ENCODE measurements at regions not wholly inside any gene's neighbourhood (a gene's known extent, or its start where the extent isn't known, plus 50 kb on each side); places are given as distances from the start of the nearest gene placed in this dataset.

DNA sequence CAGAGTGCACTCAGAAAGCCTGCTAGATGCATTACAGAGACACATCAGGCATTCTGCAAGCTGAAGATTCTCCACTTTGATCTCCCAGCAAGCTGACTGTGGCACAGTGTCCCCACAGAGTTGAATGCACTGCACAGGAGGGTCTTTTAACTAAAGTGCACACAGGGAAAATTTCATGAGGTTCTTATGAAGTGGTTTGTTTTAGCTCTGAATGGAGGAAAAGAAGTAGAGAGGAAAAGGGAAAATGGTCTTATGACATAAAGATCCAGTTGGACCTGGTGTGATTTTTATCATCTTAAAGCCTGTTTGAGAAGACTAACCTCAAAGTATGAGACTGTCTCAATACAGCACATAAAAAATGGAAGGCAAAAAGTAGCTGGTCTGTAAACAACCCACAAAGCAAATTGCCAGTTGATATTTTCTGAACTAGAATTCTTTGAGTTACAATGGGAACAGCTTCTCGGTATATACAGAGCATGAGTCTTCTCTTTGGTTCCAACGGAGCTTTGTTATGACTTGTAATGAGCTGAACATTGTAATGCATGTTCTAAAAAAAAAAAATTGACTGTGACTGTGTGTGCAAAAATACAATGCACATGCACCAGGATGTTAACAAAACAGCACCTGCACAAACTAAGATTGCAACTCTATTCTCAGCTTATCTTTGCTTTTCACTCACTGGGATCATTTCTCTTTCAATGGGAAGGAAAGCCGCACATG is 383.0 kb upstream of the ID4 start:
- no peak for DNase-seq (ENCODE audit: low read depth in 3 of 3)

DNA sequence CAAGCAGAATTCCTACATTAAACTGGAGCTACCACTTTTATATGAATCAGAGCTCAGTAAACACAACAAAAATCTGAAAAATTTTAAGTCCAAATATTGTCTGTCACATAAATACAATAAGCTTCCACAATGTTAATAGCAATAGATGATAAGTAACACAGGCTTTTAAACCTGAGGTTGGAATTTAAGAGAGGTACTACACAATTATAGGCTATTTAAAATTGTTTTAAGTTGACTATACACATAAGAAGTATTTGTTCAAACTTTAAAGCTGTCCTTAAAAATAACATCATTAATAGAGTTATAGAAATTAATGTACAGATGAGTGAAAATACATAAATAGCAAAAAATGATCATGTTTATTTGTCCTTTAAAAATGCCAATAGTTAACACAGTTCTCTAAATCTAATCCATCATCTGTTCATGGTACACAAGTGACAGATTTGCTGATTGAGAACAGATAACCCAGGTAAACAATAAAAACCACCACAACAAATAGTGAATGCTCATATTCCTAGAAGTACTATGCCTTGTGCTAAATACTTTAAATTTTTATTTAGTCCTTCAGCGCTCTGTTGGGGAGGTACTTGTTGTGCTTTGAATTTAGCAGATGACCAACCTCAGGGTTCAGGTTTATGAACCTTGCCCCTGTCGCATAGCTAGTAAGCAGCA is 382.3 kb upstream of the ID4 start:
- no peak for DNase-seq (ENCODE audit: low read depth in 3 of 3)

DNA sequence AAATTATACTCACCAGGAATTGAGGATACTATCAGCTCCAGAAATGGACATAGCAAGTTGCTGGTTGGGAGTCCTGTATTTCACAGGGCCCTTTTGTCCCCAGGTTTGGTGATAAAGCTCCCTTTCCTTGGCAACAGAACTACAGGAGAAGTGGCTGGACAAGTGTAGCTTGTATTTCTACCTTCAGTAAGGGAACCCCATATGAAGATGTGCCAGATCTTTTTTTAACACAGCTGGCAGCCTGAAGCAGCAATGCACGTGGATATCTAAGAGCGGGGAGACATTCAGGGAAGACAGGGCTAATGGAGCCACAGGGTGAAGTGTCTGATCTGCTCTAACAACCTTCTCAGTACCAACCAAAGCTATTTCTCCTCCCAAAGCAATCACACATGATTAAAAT is 373.9 kb upstream of the ID4 start:
- DNase-seq (ENCODE audit: low read depth in 3 of 3), result no peak

DNA sequence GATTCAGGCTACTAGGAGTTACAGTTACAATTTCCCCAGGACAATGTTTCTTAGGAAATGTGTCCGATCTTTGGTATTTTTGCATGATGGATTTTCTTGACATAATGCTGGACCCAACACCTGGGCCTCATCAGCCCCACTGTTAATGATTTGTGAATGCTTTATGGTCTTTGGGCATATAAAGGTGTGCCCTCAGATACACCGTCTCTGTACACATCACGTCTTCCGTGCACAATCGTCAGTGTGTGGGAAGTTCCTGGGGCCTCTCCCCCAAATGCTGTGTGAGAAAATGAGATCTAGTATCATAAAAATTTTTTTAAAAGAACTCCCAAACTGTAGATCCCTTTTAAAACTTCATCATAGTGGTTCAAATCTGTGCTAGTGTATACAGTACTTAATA is 373.2 kb upstream of the ID4 start:
- DNase-seq (ENCODE audit: low read depth in 3 of 3), result no peak

DNA sequence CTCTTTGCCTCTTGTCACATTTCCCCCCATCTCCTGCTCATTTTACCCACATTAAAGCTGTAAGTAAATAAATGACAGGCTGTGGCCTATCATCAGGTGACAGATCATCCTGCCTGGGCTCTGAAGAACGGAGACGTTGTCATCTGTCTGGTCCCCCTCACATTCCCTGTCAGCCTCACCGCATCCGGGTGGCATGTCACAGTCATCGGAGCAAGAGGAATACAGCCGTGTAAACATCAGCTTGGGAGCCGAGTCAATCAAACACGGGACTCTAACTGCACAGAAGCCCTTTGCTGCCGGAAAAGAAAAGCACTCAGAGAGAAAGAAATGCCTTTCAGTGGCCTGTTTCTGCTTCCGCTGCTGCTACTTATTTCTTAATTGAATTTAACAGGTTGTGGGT is 371.9 kb upstream of the ID4 start:
- DNase-seq (ENCODE audit: low read depth in 3 of 3), result no peak

DNA sequence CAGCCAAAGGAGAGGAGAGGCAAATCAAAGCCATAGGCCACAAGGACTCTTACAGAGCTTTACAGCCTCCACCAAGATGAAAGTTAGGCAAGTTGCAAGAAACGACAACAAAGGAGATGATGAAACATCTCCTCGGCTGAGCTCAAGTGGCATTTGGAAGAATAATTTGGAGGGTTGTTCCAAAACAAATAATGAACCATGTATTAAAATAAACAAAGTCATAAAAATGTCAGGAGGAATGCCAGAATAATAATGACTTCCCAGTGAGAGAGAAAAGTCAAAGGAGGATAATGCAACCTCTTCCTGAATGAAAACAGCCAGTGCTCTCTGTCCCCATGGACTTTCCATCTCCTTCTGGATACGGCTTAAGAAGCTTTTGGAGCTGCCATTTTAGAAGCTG is 371.4 kb upstream of the ID4 start:
- DNase-seq (ENCODE audit: low read depth in 3 of 3), result no peak

DNA sequence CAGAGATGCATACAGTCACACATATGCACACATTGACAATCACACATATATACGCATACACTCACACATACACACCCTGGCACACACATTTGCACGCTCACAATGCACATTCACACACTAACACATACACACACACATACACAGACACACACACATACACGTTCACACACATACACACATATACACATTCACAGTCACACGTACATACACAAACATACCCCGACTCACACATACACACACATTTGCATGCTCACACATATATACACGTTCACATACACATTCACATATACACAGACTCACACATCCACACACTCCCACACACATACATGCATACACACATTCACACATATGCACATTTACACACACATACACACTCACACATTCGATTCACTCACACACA is 366.8 kb upstream of the ID4 start:
- no peak for DNase-seq (ENCODE audit: low read depth in 3 of 3)

DNA sequence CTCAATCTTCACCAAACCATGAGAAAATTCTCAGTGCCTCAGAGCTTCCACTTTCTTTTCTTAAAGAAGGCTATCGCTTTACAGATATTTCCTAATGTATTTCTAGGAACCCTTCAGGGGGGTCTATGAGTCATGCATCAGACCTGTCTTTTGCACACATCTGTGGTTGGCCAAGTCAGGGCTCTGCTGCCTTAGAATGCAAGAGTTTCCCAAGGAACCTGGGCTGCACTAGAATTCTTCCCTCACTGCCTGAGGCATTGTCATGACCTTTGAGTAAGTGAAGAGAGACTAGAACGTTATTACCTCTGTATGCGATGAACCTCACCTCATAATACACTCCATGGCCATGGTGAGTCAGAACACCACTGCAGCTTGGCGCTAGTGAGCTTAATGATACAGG is 365.0 kb upstream of the ID4 start:
- no peak for DNase-seq (ENCODE audit: low read depth in 3 of 3)

DNA sequence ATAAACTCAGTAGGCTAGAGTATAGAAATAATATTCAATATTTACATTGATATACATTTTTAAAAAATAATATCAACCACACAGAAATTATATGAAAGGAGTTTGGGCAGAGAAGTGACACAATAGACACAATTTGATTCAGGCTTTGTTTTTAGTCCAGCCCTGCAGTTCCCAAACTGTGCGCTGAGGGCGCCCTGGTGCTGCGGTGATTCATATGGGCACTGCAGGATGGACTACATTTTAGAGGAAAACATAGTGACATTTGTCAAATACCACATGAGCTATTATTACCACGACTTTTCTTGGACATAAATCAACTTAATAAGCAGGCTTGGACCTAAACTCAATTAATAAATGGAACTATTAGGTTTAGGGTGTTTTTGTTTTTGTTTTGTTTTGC is 364.3 kb upstream of the ID4 start:
- DNase-seq (ENCODE audit: low read depth in 3 of 3), result no peak

DNA sequence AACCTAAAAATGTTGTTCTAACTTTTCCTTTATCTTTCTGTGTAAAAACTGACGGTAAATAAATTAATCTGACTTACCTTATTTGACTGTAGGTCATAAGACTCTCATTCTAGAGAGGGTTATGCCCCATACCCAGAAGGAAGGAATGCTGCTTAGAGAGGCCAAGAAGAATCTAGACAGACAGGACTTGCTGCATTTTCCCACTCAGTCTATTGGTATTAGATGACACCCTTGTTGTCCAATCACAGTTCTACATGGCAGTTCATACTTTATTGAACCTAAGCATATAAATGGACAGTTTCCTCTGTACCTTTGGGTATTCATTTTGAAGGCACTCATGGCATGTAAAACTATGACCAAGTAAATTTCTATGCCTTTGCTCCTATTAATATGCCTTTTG is 359.6 kb upstream of the ID4 start:
- DNase-seq (ENCODE audit: low read depth in 3 of 3), result no peak

DNA sequence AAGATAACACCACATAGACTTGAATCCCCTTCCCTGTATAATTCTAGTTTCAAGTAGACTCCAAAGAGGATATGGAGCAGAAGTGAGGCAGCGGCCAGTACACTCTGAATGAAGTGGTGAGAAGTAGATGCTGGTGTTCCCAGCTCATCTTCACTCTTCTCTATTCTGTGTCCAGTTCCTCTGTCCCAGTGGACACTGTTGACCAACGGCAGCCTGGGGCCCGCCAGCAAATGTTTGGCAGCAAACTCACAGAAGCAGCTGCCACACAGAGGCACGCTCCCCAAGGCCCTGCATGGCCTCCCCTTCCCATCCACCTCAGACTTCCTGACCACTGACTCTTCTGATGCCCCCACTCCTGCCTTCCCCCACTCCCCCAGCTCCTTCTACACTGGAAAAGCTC is 358.9 kb upstream of the ID4 start:
- no peak for DNase-seq (ENCODE audit: low read depth in 3 of 3)

DNA sequence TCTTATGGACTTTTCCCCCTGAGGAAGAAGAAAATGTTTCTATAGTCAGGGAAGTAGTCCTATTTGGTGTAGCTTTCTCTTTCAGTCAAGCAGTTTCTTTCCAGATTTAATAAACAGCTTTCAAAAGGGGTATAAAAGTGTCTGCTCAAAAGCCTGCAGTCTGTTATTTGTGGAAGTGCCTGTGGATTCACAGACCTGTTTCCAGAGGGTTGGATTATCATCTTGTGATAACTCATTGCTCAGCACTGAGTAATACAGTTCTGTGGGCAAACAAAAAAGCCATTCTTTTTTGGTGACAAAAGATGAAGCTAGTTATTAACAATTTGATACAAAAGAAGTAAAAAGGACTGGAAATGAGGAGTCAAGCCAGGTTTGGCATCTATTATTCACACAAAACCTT is 358.2 kb upstream of the ID4 start:
- DNase-seq (ENCODE audit: low read depth in 3 of 3), result no peak

DNA sequence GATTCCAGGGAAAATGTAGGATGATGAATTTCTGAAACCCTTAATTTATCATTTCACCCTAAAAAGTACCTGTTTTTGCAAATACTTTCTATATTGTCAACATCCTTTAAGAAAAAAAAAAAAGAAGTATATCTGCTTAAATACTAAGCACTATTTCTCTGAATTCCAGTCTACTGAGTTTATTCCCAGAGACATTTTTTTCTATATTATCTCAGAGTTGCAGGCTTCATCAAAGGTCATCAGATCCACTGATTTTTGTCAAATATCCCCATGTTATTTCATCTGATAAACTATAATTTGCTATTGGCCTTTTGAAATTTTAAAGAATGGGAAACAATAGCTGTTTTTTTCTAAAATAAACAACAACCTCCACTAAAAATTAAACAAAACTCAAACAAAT is 357.6 kb upstream of the ID4 start:
- no peak for DNase-seq (ENCODE audit: low read depth in 3 of 3)

DNA sequence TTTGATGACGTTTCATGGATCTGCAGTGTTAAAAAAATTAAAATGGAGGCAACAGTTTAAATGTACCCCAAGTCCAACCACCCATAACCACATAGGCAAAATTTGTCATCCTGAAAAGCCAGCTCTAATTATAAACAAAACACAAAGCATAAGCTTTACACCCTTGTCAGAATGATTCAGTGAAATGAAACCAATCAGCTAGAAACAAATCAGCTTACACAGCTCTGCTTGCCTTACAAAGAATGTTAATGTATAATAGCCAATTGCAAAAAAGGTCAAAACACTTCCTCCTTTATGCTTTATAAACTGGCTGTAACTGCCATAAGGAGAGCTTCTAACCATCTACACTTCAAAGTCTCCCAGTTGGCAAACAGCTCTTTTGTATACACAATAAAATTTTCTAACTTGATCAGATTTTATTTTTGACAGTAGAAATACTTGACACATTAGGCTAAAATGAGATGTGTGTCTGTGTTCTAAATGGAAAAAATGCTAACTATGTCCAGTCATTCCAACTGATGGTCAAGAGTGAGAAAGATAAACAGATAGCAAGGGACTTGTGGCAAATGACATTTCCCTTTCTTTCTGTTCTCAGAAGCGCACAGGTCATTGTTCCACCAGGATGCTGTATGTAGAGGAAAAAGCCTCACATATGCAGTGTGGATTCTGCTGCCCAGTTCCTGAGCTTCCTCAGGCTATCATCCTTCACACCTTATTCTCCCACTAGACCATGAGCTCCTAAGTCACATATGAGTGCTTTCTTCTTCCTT is 344.3 kb upstream of the ID4 start:
- DNase-seq (ENCODE audit: low read depth in 3 of 3), result no peak

DNA sequence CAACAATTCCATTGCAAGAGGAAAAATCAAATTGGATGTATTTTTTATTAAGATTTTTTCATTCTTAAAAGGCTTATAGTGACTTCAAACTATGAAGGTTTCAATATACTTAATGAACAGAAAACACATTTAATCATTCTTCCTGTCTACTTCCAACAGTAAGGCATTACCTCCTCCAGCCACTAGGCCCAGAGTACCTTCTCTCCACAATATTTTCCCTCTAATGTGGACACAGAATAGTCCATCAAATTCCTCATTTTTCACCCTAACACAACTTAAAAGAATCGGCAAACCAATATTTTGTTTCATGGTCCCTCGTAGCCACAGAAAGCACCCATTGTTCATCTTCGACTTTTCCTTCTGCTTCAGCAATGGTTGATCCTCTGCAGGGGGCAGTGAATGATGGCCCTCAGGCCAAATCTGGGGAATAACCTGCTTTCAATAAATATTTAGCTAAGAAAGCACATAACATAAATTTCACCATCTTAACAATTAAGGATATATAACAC is 335.4 kb upstream of the ID4 start:
- DNase-seq (ENCODE audit: low read depth in 3 of 3), result no peak

DNA sequence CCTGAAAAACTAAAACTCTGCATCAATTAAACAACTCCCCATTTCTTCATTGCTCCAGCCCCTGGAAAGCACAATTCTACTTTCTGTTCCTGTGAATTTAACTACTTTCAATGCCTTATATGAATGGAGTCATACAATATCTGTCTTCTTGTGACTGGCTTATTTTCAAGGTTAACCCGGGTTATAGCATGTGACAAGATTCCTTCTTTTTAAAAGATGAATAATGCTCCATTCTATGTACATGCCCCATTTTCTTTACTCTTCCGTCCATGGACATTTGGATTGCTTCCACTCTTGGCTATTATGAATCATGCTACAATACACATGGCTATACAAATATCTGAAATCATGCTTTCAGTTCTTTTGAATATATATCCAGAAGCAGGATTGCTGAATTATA is 334.9 kb upstream of the ID4 start:
- no peak for DNase-seq (ENCODE audit: low read depth in 3 of 3)

DNA sequence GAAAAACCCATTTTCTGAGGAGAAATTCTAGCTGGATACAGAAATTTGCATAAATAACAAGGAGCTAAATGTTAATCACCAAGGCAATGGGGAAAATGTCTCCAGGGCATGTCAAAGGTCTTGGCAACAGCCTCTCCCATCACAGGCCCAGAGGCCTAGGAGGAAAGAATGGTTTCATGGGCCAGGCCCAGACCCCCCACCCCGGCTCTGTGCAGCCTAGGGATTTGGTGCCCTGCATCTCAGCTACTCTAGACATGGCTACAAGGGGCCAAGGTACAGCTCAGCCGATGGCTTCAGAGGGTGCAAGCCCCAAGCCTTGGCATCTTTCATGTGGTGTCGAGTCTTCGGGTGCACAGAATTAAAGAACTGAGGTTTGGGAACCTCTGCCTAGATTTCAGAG is 321.2 kb upstream of the ID4 start:
- no peak for DNase-seq (ENCODE audit: low read depth in 3 of 3)

DNA sequence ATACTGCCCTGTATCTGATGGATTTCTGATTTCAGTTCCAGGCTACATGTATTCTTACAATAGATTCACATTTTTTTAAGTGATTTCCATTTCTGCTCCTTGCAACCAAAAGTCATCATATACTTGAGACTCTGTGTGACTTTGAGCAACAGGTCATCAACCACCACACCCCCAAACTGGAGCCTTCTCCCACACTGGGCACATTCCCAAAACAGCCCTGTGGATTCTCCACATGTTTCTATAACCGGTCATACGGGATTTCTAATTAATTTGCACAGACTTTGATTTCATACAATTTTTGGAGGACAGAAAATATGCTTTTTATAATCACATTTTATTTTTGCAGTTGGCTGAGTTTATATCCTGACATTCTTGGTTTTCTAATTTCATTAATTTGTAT is 317.2 kb upstream of the ID4 start:
- no peak for DNase-seq (ENCODE audit: low read depth in 3 of 3)

DNA sequence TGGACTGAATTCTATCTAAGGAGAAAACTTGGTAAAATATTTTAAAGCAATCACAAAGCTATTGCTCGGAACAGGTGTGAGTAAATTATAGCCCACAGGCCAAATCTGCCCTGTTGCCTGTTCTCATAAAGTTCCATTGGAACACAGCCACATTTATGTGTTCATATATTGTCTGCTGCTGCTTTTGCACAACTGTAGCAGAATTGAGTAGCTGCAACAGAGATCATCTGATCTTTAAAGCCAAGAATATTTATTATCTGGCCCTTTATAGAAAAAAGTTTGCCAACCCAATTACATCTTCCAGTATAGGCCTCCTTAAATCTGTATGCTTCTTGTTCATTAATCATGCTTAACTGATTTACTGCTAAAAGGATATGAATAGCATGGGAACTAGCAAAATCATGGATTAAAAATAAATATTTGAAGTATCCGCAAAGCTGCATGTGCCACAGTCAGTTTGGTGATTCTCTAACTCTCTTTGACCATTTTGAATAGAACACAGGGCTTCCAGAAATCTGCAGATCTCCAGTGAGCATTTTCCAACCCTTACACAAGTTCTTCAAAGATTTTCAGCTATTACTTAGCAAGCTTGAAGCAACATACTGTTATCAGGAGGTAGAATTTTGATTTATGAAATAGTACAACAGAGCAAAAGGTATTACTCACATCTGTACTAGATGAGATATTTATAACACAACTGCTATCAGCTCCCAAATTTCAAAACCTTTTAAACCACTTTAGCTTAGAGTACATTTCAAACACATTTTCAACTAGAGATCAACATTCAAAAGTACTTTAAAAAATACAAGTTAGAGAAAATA is 312.6 kb upstream of the ID4 start:
- no peak for DNase-seq (ENCODE audit: low read depth in 3 of 3)

DNA sequence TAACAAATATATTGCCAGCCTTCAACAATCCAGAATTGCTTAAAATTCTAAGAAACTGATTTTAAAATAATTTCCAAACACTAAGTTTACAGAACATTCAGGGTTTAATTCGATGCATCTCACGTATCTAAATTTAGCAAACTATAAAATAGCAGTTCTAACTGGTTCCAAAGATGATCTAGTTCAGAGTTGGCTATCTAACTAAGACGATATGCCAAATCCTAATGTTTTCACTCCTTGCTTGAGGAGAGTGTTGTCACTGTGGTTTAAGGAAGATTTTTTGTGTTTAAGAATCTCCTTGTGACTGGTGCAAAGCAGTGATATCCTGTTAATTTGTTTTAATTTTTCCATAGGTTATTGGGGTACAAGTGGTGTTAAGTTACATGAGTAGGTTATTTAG is 311.5 kb upstream of the ID4 start:
- DNase-seq (ENCODE audit: low read depth in 3 of 3), result no peak

DNA sequence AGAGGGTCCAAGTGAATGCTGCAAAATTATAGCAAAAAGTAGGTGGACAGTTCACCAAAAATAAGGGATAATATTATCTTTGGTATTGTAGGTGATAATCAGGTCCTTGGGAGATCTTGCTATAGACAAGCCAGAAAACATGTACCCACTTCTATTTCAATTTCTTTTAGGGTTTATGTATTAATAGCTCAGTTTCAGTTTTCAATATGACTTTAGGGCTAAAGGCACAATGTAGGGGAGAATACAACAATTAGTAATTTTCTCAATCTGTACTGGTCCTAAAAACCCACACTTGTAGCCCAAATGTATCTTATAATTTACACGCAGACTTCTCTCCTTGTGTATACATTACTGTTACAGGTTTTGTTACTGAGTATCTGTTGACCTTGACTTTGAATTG is 307.0 kb upstream of the ID4 start:
- no peak for DNase-seq (ENCODE audit: low read depth in 3 of 3)

DNA sequence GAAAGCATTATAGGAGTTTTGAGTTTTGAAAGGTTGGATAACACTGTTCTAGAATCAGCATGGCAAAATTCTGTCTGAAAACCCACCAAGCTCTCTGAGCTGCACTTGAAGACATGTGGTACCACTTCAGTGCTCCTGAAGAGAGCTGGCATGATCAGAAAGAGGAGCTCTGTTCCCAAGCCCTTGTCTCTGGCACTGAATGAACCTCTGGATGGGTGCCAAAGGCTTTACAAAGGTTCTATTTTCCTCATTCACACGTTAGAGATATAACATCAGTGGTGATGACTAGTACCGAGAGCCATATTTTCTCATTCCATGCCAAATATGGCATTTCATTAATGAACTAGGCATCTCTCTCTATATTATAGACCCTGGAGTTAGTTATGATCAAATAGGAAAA is 301.8 kb upstream of the ID4 start:
- DNase-seq (ENCODE audit: low read depth in 3 of 3), result no peak

All from stimulated activated CD4-positive, alpha-beta T cell treated with anti-CD3 and anti-CD28 coated beads, TNF-alpha, amount 100 ng/mL, for 24 hours (primary cell).